ENCODE measurements at regions not wholly inside any gene's neighbourhood (a gene's known extent, or its start where the extent isn't known, plus 50 kb on each side); places are given as distances from the start of the nearest gene placed in this dataset.

DNA sequence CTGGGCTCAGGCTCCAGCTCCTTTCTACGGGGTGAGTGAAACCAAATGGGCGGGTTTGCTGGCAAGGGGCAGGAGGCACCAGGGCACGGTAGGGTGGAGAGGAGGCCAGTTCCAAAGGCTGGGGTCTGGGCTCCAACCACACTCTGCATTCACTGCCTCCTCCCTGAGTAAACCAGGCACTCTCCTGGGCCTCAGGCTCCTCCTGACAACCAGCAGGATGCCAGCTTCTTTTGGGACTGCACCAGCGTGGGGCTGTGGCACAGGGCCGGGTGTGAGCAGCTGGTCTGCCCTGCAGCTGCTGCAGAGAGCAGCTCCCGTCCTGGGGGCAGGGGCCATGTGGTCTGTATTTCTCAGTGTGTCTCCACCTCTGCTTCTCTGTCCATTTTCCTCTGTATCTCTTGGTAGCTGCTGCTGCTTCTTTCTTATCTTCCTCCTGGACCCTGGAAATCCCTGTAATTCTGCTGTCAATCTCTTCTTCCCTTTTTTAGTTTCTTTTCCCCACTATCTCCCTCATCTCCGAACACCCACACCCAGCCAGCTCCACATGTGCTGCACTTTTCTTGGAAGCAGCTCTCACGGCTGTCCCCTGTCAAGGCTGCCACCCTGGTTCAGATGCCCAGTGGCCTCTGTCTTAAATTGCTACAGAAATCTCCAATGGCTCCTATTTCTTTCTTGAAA is 54.9 kb upstream of the TBC1D21 start:
- TF ChIP-seq POLR2A (IDR thresholded peaks at IDR 0.05): no peak
- TF ChIP-seq, protein P1, sequence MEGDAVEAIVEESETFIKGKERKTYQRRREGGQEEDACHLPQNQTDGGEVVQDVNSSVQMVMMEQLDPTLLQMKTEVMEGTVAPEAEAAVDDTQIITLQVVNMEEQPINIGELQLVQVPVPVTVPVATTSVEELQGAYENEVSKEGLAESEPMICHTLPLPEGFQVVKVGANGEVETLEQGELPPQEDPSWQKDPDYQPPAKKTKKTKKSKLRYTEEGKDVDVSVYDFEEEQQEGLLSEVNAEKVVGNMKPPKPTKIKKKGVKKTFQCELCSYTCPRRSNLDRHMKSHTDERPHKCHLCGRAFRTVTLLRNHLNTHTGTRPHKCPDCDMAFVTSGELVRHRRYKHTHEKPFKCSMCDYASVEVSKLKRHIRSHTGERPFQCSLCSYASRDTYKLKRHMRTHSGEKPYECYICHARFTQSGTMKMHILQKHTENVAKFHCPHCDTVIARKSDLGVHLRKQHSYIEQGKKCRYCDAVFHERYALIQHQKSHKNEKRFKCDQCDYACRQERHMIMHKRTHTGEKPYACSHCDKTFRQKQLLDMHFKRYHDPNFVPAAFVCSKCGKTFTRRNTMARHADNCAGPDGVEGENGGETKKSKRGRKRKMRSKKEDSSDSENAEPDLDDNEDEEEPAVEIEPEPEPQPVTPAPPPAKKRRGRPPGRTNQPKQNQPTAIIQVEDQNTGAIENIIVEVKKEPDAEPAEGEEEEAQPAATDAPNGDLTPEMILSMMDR (IDR thresholded peaks at IDR 0.05): no peak

All from body of pancreas (tissue), 4 donors.